ENCODE measurements at regions not wholly inside any gene's neighbourhood (a gene's known extent, or its start where the extent isn't known, plus 50 kb on each side); places are given as distances from the start of the nearest gene placed in this dataset.

DNA sequence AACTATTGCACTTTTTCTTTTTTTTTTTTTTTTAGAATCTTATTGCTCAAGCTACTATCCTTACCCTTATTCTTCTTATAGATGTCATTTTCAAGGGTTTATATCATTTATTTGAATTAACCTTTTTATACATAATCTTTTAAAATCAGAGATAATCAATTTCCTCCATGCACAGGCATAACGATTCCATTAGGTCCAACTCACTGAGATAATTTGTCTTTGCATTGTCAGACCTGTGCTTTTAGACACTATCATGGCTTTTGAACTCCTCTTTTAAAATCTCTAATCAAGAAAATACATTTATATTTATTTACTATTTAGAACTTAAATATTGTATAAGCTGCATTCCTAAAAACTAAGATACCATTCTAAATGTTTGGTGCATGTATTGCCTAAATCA, 1454.9 kb downstream of the ZPLD1 start:
- Histone ChIP-seq H3K36me3 (ENCODE audit: control insufficient read depth in 2 of 4, insufficient read depth in 4 of 4, low read length in 3 of 4) (no peaks in the 10 kb centered on the region), H3K9ac (replicated peaks in 1 of 4; ENCODE audit: extremely low read depth in 1 of 4, low read depth in 3 of 4, low read length in 3 of 4) (no peak overlapping the region), H3K56ac (replicated peaks; ENCODE audit: insufficient read length, low read depth, low read length) (no peak overlapping the region), H2AFZ (ENCODE audit: low read length) (no peak overlapping the region), H3K23ac (ENCODE audit: insufficient read length) (no peak overlapping the region), H3K14ac (ENCODE audit: insufficient read length) (no peak overlapping the region), H4K20me1 (replicated peaks in 1 of 2; ENCODE audit: control insufficient read depth in 1 of 2, insufficient read depth in 2 of 2, low read length in 2 of 2) (no peaks in the 10 kb centered on the region), H4K5ac (ENCODE audit: insufficient read length, low read depth, low read length) (no peak overlapping the region), H2BK120ac (replicated peaks; ENCODE audit: low read depth, low read length) (no peak overlapping the region), H3K9me3 (ENCODE audit: insufficient read depth in 2 of 2, low read depth in 1 of 2, low read length in 1 of 2) (no peaks in the 10 kb centered on the region), H3K4me2 (ENCODE audit: insufficient read depth in 1 of 2, low read depth in 2 of 2, low read length in 2 of 2) (no peak overlapping the region), H3K4me3 (ENCODE audit: extremely low read depth in 1 of 4, insufficient read depth in 2 of 4, low read depth in 3 of 4, low read length in 4 of 4) (no peak overlapping the region), H2AK5ac (ENCODE audit: low read depth, low read length) (no peak overlapping the region), H2BK20ac (ENCODE audit: low read length) (no peak overlapping the region), H2BK5ac (ENCODE audit: low read depth, low read length) (no peak overlapping the region), H3K79me1 (ENCODE audit: low read depth, low read length) (no peaks in the 10 kb centered on the region), H3K4me1 (replicated peaks in 1 of 4; ENCODE audit: control insufficient read depth in 3 of 4, insufficient read depth in 4 of 4, low read length in 3 of 4) (no peaks in the 10 kb centered on the region), H3K18ac (ENCODE audit: extremely low read depth, low read length) (no peak overlapping the region), H2BK12ac (ENCODE audit: low read depth, low read length) (no peak overlapping the region), H3K23me2 (ENCODE audit: low read depth, low read length) (no peaks in the 10 kb centered on the region), H4K91ac (replicated peaks; ENCODE audit: insufficient read length, low read length) (no peak overlapping the region), H3K27ac (ENCODE audit: low read depth, low read length) (no peak overlapping the region), H3K27me3 (replicated peaks in 1 of 4; ENCODE audit: control insufficient read depth in 3 of 4, extremely low read depth in 1 of 4, insufficient read depth in 3 of 4, low read length in 3 of 4) (no peaks in the 10 kb centered on the region), H3K4ac (replicated peaks; ENCODE audit: insufficient read length, low read depth, low read length) (no peak overlapping the region), H2BK15ac (ENCODE audit: low read length) (no peak overlapping the region), H3K79me2 (ENCODE audit: control insufficient read depth in 1 of 2, insufficient read depth in 2 of 2, low read length in 2 of 2) (no peaks in the 10 kb centered on the region), H4K8ac (ENCODE audit: extremely low read depth, insufficient read depth, low read length) (no peak overlapping the region)
- 84% methylated on average over 1 of the region's 1 CpG; no CpG with 5 or more reads in 1 of the 2 experiments for WGBS, 2 experiments (ENCODE audit: extremely low coverage in 1 of 2, insufficient coverage in 1 of 2, insufficient read length in 1 of 2, insufficient replicate concordance in 2 of 2, low coverage in 1 of 2, low lambda C conversion rate in 2 of 2, missing lambda C conversion rate in 1 of 2)
- ChIA-PET POLR2A (ENCODE audit: partially characterized antibody) (no interaction called here), CTCF (ENCODE audit: partially characterized antibody) (no interaction called here)
- no peak for FAIRE-seq
- no peak for TF ChIP-seq CTBP2 (IDR thresholded peaks at IDR 0.05; ENCODE audit: borderline replicate concordance, insufficient read depth, insufficient read length, low read length)
- no peak for TF ChIP-seq HDAC6 (IDR thresholded peaks at IDR 0.05; ENCODE audit: low read depth, low read length)
- no peak for TF ChIP-seq SRF (IDR thresholded peaks at IDR 0.05; ENCODE audit: low read depth, low read length)
- no peak for TF ChIP-seq CEBPB (IDR thresholded peaks at IDR 0.05; ENCODE audit: low read depth, low read length)
- TF ChIP-seq BCL11A (IDR thresholded peaks at IDR 0.05; ENCODE audit: low read depth in 2 of 2, low read length in 2 of 2), result no peak
- no peak for TF ChIP-seq ASH2L (IDR thresholded peaks at IDR 0.05; ENCODE audit: low read length)
- TF ChIP-seq, protein P1, sequence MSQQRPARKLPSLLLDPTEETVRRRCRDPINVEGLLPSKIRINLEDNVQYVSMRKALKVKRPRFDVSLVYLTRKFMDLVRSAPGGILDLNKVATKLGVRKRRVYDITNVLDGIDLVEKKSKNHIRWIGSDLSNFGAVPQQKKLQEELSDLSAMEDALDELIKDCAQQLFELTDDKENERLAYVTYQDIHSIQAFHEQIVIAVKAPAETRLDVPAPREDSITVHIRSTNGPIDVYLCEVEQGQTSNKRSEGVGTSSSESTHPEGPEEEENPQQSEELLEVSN (IDR thresholded peaks at IDR 0.05), result no peak
- no peak for TF ChIP-seq RFX5 (IDR thresholded peaks at IDR 0.05; ENCODE audit: borderline replicate concordance, low read depth, low read length)
- no peak for TF ChIP-seq JUN (IDR thresholded peaks at IDR 0.05; ENCODE audit: low read depth, low read length)
- TF ChIP-seq CBX5 (IDR thresholded peaks at IDR 0.05; ENCODE audit: low read depth, low read length), result no peak
- no peak for TF ChIP-seq TBP (IDR thresholded peaks at IDR 0.05; ENCODE audit: low read depth, low read length)
- no peak for TF ChIP-seq SIX5 (IDR thresholded peaks at IDR 0.05; ENCODE audit: low read depth, low read length)
- TF ChIP-seq ZNF274 (IDR thresholded peaks at IDR 0.05; ENCODE audit: borderline replicate concordance, extremely low read depth, low read length), result no peak
- no peak for TF ChIP-seq SIN3A (conservative IDR thresholded peaks at IDR 0.05 in 1 of 2, IDR thresholded peaks at IDR 0.05 in 1 of 2; ENCODE audit: low read depth in 1 of 2, low read length in 2 of 2)
- TF ChIP-seq TAF7 (optimal IDR thresholded peaks at IDR 0.05; ENCODE audit: borderline replicate concordance, low read depth, low read length), result no peak
- no peak for TF ChIP-seq TCF12 (IDR thresholded peaks at IDR 0.05; ENCODE audit: low read depth, low read length)
- no peak for DNase-seq (ENCODE audit: low read depth in 1 of 2, low spot score in 2 of 2)
